B cell (primary cell): ENCODE measurements at regions not wholly inside any gene's neighbourhood (a gene's known extent, or its start where the extent isn't known, plus 50 kb on each side); places are given as distances from the start of the nearest gene placed in this dataset.

Source experiments
- ATAC-seq: fragments of 200-7000 bp; cut with Tn5 transposase; one replicate; pipeline ENCODE4 v1.10.0; 2021; ENCODE audit warnings: low read depth, mild to moderate bottlenecking, moderate number of reproducible peaks, moderate library complexity
- CTCF ChIA-PET: fragments of 350-600 bp; sonication (Branson Sonifier 250); formaldehyde crosslinking; loops from one replicate; lab custom pipeline; 2021; ENCODE audit warnings: antibody characterized with exemption, inconsistent platforms; lab: Charles Lee
- POLR2A ChIA-PET: fragments of 350-600 bp; sonication (Branson Sonifier 250); formaldehyde crosslinking; loops from one replicate; lab custom pipeline; 2021; ENCODE audit warnings: antibody characterized with exemption; lab: Charles Lee
- DNase-seq: peaks from one replicate; pipeline ENCODE4 v3.0.0; 2013
- H2AFZ ChIP-seq: 2 replicates; pipeline ENCODE4 v1.6.1; 2012; ENCODE audit warnings: mild to moderate bottlenecking, low read depth, low read length; ENCODE audit not compliant: insufficient read depth, poor library complexity, severe bottlenecking
- H3K27ac ChIP-seq, 2 donors: 1 replicate in 1 of 2; 2 replicates in 1 of 2; pipeline ENCODE4 v1.5.1; 2012 to 2013; ENCODE audit warnings: low read length in 2 of 2, mild to moderate bottlenecking in 2 of 2, moderate library complexity in 1 of 2
- H3K27me3 ChIP-seq, 4 experiments: fragments of 200-600 bp in 1 of 4; sonication (generic) in 1 of 4; replicated peaks in 1 of 4; 1 replicate in 2 of 4; 2 replicates in 2 of 4; pipeline versions ENCODE4 v1.6.1 to v1.7.0; 2013 to 2016; ENCODE audit warnings: low read length in 3 of 4, mild to moderate bottlenecking in 2 of 4, mixed read lengths in 1 of 4, moderate library complexity in 1 of 4; ENCODE audit not compliant: insufficient read depth in 4 of 4, control insufficient read depth in 3 of 4; ENCODE audit errors: control extremely low read depth in 1 of 4
- H3K36me3 ChIP-seq, 2 experiments: replicated peaks in 1 of 2; 1 replicate in 1 of 2; 2 replicates in 1 of 2; pipeline versions ENCODE4 v1.6.1 to v1.7.1; 2013; ENCODE audit warnings: low read length in 1 of 2; ENCODE audit not compliant: insufficient read depth in 2 of 2, control insufficient read depth in 1 of 2; ENCODE audit errors: control extremely low read depth in 1 of 2, extremely low read depth in 1 of 2
- H3K4me1 ChIP-seq, 2 donors: fragments of 200-600 bp in 1 of 2; sonication (generic) in 1 of 2; 1 replicate in 1 of 2; 2 replicates in 1 of 2; pipeline versions ENCODE4 v1.5.1 to v1.6.1; 2013 to 2017; ENCODE audit warnings: low read length in 2 of 2; ENCODE audit not compliant: control insufficient read depth in 2 of 2, insufficient read depth in 2 of 2
- H3K4me2 ChIP-seq: replicated peaks from 2 replicates; pipeline ENCODE3; 2012; ENCODE audit warnings: mild to moderate bottlenecking, low read depth, low read length; ENCODE audit not compliant: poor library complexity, severe bottlenecking
- H3K4me3 ChIP-seq, 5 experiments: fragments of 200-600 bp in 1 of 5; sonication (generic) in 1 of 5; 1 replicate in 3 of 5; 2 replicates in 2 of 5; pipeline versions ENCODE4 v1.5.1 to v1.7.0; 2011 to 2016; ENCODE audit warnings: low read length in 4 of 5, mild to moderate bottlenecking in 4 of 5, low read depth in 2 of 5, control low read depth in 1 of 5, moderate library complexity in 1 of 5; ENCODE audit not compliant: insufficient read depth in 1 of 5; ENCODE audit errors: control extremely low read depth in 1 of 5, extremely low read depth in 1 of 5
- H3K79me2 ChIP-seq: fragments of 200-600 bp; sonication (generic); one replicate; pipeline ENCODE4 v1.6.0; 2016; ENCODE audit warnings: low read length; ENCODE audit not compliant: control insufficient read depth, insufficient read depth
- H3K9ac ChIP-seq: fragments of 200-600 bp; sonication (generic); 2 replicates; pipeline ENCODE4 v1.6.1; 2017; ENCODE audit warnings: mild to moderate bottlenecking, low read length, moderate library complexity
- H3K9me3 ChIP-seq, 3 donors: one replicate each; pipeline versions ENCODE4 v1.6.1 to v1.7.1; 2013; ENCODE audit warnings: low read length in 2 of 3; ENCODE audit not compliant: control insufficient read depth in 2 of 3, insufficient read depth in 1 of 3; ENCODE audit errors: control extremely low read depth in 1 of 3
- H4K20me1 ChIP-seq: 2 replicates; pipeline ENCODE4 v1.6.0; 2012; ENCODE audit warnings: mild to moderate bottlenecking, low read length; ENCODE audit not compliant: insufficient read depth, control insufficient read depth, poor library complexity, severe bottlenecking
- H3K27ac Mint-ChIP-seq: one replicate; pipeline ENCODE4 v1.8.0; 2021; ENCODE audit warnings: mixed read lengths
- H3K27me3 Mint-ChIP-seq: one replicate; pipeline ENCODE4 v1.8.0; 2021; ENCODE audit warnings: mixed read lengths
- H3K4me1 Mint-ChIP-seq: one replicate; pipeline ENCODE4 v1.8.0; 2021; ENCODE audit warnings: mixed read lengths
- H3K4me3 Mint-ChIP-seq: one replicate; pipeline ENCODE4 v1.8.0; 2021; ENCODE audit warnings: mixed read lengths
- H3K9me3 Mint-ChIP-seq: one replicate; pipeline ENCODE4 v1.8.0; 2022; ENCODE audit warnings: mixed read lengths; ENCODE audit not compliant: insufficient read depth
- CTCF ChIP-seq: fragments of 200-600 bp; IDR thresholded peaks from one replicate; pipeline ENCODE4 v1.8.0; 2022; ENCODE audit warnings: antibody characterized with exemption, mild to moderate bottlenecking
- EZH2 ChIP-seq: IDR thresholded peaks from 2 replicates; pipeline ENCODE4 v1.6.1; 2012; ENCODE audit warnings: borderline replicate concordance, low read depth, mild to moderate bottlenecking, moderate library complexity, low read length; ENCODE audit not compliant: insufficient read depth, poor library complexity, severe bottlenecking
- WGBS: methylation state at CpG from one replicate; pipeline ENCODE4 v1.1.5; 2013; ENCODE audit warnings: missing lambda C conversion rate; ENCODE audit not compliant: insufficient coverage; 5-methylcytosine and 5-hydroxymethylcytosine counted together
- intact Hi-C: fragments of 100-400 bp; cut with micrococcal nuclease; formaldehyde crosslinking; loops from one replicate; pipeline ENCODE4 v1.10.0; 2022

- ChIA-PET CTCF (no interaction called here), POLR2A (no interaction called here)
- ATAC-seq (no peak), DNase-seq (no peak)
- Histone ChIP-seq H3K36me3 (no peaks in the 10 kb centered on the region), H4K20me1 (no peaks in the 10 kb centered on the region), H3K27me3 (peaks cover 0 to 3% (median 1%) of the 10 kb centered on the region in 4 experiments), H3K9ac (no peak overlapping the region), H3K4me1 (peaks cover 3 to 5% of the 10 kb centered on the region in 2 donors), H3K9me3 (peaks cover 0 to 2% (median 1%) of the 10 kb centered on the region in 3 donors), H3K4me3 (no peak overlapping the region), H2AFZ (no peak overlapping the region), H3K79me2 (no peaks in the 10 kb centered on the region), H3K4me2 (peak overlapping the region; percentile 34), H3K27ac (no peak overlapping the region)
- Mint-ChIP-seq H3K4me1 (peaks cover 5% of the 10 kb centered on the region), H3K4me3 (no peak overlapping the region), H3K27ac (no peak overlapping the region), H3K9me3 (no peaks in the 10 kb centered on the region), H3K27me3 (peaks cover 22% of the 10 kb centered on the region)
- no peak for TF ChIP-seq CTCF
- no peak for TF ChIP-seq EZH2
- WGBS = 78% methylated on average over 8 of the region's 19 CpGs
- intact Hi-C loops = no loop called here
Observed at GRCh38 chr14:103259801-103260628, 74.0 kb upstream of the EIF5 start.

GRCh38 chr14:103260629-103261124 is 73.4 kb upstream of the EIF5 start:
- H2AFZ ChIP-seq = no peak overlapping the region
- Mint-ChIP-seq H3K27ac (no peak overlapping the region), H3K27me3 (peaks cover 29% of the 10 kb centered on the region), H3K4me1 (peaks cover 5% of the 10 kb centered on the region), H3K4me3 (no peak overlapping the region), H3K9me3 (no peaks in the 10 kb centered on the region)
- ATAC-seq = no peak
- H3K27me3 ChIP-seq = peaks cover 0 to 3% (median 1%) of the 10 kb centered on the region in 4 experiments
- TF ChIP-seq CTCF = no peak
- no peak for TF ChIP-seq EZH2
- H3K27ac ChIP-seq = no peak overlapping the region
- H4K20me1 ChIP-seq = no peaks in the 10 kb centered on the region
- ChIA-PET CTCF (no interaction called here), POLR2A (no interaction called here)
- H3K4me2 ChIP-seq = peak overlapping the region; percentile 34
- H3K9me3 ChIP-seq = peaks cover 0 to 4% (median 1%) of the 10 kb centered on the region in 3 donors
- H3K79me2 ChIP-seq = no peaks in the 10 kb centered on the region
- intact Hi-C loops = no loop called here
- DNase-seq = no peak
- peaks cover 3 to 5% of the 10 kb centered on the region in 2 donors for H3K4me1 ChIP-seq
- H3K9ac ChIP-seq = no peak overlapping the region
- no peak overlapping the region for H3K4me3 ChIP-seq
- WGBS = 2% methylated on average over 5 of the region's 9 CpGs
- no peaks in the 10 kb centered on the region for H3K36me3 ChIP-seq
